GM18519 (cell line): ENCODE measurements at regions not wholly inside any gene's neighbourhood (a gene's known extent, or its start where the extent isn't known, plus 50 kb on each side); places are given as distances from the start of the nearest gene placed in this dataset.
A peak's percentile ranks its signal among the peaks of the same experiment; 100 is the strongest.

Source experiments
- ATAC-seq: cut with Tn5 transposase; IDR thresholded peaks from one replicate; pipeline ENCODE4 v1.9.1; 2021; ENCODE audit warnings: mild to moderate bottlenecking, moderate library complexity; ENCODE audit not compliant: unreplicated experiment, low FRiP score

DNA sequence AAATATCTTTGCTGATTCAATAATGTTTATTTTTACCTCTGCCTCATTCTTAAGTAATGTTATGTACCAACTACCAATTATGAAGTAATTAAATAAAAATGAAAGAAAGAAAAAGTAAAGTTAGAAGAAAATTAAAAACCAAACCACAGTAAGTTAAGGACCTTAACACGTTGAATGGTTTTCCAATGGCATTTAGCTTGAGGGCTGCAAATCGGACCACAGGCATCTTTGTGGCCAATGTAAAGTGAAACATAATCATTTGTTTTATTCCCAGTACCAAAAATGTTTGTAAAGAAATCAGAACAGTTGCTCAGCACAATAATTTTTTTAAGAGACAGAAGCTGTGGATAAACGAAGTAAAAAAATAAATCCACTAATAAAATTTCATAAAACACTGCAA is 1455.5 kb upstream of the ZEB2 start:
- ATAC-seq = no peak

DNA sequence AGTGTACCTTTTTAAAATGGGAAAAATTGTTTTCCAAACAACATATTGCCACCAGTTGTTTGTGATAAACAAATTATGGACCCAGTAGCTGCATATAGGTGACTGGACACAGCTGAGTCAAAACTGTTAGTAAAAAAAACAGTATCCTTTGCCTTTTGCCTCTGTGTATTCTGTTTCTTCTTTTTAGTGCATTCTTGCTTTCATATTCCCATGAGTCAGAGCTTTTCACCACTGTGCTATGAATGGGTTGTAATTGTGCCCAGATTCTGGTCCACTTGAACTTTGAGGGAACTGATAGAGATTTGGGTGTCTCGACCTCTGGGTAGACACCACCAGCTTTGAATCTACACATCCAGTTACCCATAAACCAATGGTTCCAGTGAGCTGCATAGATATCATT is 1441.9 kb upstream of the ZEB2 start:
- ATAC-seq = no peak

DNA sequence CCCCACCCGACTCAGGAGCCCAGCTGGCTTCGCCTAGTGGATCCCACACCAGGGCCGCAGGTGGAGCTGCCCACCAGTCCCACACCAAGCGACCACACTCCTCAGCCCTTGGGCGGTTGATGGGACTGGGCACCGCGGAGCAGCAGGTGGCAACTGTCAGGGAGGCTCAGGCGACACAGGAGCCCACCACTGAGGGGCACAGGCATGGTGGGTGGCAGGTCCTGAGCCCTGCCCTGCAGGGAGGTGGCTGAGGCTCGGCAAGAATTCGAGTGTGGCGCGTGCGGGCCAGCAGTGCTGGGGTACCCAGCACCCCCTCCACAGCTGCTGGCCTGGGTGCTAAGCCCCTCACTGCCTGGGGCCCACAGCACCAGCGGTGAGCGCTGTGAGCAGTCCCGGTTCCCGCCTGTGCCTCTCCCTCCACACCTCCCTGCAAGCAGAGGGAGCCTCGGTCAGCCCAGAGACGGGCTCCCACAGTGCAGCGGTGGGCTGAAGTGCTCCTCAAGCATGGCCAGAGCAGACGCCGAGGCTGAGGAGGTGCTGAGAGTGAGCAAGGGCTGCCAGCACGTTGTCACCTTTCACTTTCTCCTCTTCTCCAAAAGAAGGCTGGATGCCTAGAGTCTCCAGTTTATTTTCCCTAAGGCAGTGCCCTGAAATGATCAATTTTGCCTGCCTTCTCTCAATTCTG is 1440.7 kb upstream of the ZEB2 start:
- no peak for ATAC-seq

DNA sequence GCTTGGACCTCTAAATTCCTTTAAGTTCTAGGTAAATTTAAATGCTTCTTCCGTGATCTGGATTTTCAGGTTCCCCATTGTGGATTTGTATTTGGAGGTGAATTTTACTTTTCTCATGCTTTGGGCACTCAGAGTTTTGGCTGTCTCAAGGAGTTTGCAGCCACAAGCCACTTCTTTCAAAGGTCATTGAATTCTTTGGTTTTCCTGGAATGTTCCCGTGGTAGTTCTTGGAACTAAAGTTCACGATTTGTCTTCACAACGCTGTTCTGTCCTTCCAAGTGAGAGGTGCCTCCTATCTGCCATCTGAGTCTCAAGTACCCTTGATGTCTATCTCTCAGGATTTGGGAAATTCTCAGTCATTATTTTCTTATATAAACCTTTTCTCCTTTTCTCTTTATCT is 1438.7 kb upstream of the ZEB2 start:
- no peak for ATAC-seq

DNA sequence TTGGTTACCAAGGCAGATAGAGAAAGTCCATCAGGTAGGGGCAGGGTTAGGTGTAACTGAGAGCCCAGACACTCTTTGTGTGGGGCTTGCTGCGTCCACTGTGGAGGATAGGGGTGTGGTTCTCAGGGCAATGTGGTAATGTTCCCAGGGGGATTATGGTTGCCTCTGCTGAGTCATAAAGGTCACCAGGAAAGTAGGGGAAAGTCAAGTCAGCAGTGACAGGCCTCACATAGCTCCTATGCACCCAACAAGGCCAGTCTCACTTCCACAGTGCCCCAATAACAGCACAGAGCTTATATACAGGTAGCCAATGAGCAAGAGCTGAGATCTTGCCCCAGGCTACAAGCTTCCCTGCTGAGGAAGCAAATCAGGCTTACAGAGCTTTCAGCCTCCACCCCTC is 1438.0 kb upstream of the ZEB2 start:
- ATAC-seq = no peak

DNA sequence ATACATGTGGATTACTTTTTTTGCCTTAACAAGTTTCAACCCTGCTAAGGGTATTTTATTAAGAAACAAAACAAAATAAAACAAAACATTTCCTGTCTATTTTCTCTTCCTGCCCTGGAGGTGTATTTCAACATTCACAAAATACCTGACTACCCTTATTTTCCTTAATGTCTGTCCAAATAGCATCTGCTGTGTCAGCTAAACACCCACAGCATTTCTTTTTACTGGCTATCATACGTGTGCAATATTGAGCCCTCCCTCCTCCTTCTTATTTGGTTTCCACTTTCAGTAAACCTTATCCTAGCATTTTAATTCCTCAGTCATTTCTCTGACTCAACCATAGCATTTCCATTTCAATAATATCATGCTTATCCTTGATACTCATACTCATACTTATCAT is 1420.0 kb upstream of the ZEB2 start:
- ATAC-seq = no peak

DNA sequence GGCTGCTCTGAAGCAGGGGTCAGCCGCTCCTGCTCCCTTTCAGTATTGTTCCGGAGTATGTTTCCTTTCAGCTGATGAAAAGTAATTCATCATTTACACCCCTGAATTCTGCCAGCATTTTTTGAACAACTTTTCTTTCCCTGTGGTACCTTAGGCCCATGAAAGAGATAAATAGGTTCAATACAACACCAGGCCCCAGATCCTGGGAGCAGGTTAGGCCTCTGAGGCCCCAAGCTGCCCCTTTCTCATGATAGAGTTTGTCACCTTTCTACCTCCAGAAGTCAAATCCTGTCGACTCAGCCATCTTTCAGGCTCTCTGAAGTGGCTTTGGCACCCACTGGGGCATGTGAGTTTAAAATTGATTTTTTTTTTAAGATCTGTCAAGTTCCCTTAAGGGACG is 1415.1 kb upstream of the ZEB2 start:
- ATAC-seq = no peak

DNA sequence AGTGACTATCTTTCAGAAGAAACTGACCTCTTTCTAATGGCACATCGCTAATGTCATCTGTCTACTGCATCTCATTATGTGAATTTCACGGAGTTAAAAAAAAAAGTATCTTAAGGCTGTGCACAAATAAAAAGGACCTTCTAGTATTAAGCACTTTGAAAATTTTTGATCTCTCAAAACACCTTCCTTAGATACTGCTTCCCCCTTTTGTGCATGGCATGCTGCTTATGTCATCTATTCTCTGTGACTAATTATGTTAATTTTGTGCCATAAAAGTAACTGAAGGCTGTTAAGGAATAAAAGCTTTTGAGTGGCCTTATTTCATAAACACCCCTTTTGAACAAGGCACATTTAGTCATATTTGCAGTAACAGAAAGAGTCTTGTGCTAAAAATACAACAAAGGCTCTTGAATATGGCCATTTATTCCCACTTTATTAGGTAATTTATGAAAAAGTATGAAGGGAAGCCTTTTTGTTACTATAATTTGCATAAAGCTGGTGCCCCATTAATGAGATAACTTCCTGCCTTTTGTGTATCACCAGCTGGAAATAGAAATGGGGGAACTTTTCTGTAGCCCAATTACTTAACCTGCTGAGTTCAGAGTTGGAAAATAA is 1412.0 kb upstream of the ZEB2 start:
- no peak for ATAC-seq

DNA sequence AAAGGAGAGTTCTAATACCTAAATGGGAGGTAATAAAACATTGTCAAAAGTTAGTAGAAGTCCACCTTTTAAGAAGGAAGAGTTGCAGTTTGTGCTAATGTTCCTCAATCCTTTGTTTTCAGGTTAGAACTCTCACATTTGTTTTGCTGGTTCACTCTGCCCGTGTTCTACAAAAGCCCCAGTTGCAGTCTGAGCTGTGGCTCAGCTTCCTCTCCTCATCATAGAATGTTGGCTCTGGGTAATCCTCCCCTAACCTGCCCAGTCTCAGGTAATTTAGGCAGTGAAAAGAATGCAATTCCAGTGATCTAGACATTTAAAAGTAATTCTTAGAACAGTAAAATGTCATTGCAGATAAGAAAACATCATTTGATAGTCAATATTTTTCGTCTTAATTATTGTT is 1410.4 kb upstream of the ZEB2 start:
- no peak for ATAC-seq

DNA sequence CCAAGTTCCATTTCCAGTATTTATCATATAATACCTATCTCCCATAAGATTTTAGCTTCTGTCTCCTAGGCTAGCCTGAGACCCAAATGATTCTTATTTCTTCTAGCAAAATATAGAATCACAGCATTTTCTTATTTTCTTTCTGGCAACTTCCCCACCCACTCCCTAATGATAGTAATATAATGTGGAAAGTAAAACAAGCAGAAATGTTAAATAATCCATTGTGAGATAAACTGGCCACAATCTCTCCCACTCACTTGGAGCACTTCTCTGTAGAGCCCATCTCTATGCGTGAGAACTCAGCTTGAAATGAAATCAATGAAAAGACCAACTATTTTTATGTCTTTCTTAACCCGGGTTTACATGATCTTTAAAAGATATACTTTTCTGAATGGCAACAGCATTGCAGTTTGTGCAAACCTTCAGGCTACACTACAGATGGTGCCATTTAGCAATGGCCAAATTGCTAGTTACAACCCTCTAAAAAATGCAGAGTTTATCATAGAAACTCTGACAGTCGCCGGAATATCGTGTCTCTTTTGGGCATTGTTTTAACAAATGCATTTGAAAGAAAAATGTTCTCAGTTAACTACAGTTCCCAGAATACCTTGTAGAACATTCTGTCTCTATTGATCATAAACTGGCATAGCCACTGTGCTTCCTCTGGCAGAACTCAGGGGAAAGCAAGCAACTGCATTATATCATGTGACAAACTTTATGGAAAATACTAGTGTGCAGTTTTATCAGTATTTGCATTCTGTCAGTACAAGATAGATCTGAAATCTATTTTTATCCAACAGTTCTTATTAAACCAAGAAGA is 1407.4 kb upstream of the ZEB2 start:
- no peak for ATAC-seq

DNA sequence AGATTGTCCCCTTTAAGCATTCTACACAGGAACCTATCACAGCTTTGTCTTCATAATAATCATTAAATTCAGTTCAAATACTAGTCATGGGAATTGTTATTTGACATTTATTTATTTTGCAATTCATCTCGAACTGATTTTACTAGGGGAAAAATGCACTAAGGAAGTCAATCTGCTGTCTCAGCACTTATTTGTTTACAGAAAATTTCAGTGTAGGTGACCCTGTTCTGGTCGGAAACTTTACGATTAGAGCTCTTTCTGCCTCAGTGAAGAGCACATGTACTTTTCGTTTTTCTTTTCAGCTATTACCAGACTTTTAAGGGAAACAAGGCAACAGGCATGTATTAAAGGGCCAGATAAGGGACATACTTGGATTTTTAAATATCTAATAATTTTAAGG is 1405.7 kb upstream of the ZEB2 start:
- ATAC-seq = no peak

DNA sequence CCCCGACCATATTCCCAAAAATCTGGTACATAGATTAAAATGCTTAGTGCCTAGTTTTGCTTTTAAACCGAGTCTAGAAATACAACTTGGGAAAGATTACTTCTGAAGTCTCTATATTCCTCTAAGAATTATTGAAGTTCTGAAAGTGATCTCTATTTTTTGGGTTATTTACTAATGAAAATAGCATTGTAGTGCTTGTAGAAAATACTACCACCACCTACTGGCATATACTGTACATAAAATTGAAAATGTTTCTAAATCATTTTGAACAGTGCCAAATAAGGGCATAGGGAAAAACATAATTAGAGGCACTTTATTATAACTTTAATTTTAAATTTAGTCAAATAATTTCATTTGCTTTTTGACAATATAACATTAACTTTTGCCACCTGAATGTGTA is 1399.6 kb upstream of the ZEB2 start:
- ATAC-seq = no peak

DNA sequence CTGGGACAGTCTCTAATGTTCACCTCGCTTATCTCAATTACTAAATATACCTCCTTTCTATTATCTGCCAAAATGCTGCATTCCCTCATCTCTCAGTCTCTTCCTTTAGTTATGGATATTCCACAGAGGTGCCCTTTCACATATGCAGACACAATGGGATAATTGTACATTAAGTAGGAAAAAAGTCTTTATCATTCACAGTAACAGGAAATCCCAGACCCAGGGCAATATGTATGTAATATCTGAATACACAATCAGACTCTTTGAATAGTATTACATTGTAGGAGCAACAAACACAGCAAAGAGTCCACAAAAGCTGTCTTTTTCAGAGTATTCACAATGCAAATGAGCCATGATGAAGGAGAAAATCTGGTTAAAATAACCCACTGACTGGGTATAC is 1399.0 kb upstream of the ZEB2 start:
- ATAC-seq = no peak

DNA sequence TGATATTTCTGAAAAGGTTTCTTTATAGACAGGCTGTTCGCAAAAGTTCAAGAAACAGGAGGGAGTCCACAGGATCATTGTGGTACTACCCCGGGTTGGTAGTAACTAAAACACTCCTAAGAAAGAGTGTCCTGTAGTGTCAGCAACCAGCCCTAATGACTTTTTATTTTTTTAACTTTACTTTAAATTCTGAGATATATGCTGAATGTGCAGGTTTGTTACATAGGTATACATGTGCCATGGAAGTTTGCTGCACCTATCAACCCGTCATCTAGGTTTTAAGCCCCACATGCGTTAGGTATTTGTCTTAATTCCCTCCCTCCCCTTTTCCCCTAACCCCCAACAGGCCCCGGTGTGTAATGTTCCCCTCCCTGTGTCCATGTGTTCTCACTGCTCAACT is 1396.9 kb upstream of the ZEB2 start:
- no peak for ATAC-seq

DNA sequence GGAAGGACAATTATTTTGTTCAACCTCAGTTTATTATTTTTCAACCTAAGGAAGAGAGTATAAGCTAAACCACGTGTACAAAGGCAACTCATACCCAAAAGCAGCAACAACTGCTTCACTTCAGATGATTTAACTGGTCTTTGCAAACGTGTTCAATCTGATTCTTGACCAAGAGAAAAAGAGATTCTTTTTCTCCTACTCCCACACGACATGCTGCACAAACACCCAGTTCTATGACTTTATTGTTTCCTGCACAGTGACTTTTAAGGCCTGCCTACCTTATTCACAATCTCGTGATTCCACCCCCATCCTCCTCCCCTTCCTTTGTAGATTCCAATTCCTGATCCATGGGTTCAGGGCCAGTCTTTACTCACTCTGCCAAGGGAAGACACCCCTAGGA is 1394.8 kb upstream of the ZEB2 start:
- ATAC-seq = no peak

DNA sequence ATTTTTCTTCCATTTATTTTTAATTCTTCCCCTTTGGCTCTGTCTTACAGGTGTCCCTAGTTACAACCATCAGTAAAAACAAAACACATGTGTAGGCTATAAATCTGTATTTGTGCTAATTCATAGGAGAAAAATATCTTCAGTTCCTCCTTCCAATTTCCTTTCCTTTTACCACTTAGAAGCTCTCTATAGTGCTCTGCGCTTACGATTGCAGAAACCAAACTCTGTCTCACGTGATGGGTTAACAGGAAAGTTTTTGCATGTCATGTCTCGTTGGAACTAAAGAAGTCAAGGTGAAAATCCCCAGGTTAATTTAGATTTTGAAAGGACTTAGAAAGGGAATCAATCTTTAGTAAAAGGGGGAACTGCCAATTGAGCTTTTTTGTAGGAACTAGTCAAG is 1390.5 kb upstream of the ZEB2 start:
- peak; percentile 92 for ATAC-seq

DNA sequence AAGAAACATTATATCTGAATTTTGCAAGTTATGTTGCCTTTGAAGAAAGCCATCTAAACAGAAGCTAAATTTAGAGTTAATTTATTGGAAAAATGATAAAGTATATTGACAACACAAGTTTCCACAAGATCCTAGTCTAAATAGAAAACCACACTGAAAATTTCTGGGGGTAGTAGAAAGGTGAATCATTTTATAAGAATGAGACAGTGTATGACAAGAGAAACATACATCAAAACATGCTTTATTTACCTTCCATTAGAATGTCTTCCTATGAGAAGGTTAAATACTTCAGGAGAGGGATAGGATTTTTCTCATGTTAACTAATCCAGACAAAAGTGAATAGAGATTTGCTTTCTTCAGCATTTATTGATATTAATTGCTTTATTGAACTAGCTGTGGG is 1389.8 kb upstream of the ZEB2 start:
- ATAC-seq = no peak

DNA sequence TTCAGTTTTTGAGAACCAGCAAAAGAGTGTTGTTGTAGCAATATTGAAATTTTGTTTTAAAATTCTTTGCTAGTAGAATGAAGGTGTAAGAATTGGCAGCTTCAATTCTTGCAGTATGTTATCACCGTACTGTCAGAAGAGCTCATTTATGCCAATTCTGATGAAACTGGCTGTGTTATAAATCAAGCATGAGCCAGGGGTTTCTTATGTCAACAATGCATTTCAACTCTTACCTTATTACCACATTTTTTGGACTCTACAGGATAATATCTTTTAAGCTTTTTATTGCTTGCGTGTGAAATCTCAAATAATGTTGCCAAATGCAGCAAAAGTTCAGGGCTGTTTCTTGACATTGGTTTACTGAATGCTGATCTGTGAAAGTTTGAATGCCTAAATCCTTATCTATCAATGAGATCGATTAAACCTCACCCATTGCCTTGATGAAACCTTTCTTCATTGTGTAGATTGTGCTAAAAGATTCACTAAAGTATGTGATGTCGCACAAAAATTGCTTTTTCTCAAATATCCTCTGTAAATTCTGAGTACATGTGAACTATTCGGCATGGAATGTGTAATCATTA is 1389.3 kb upstream of the ZEB2 start:
- no peak for ATAC-seq

DNA sequence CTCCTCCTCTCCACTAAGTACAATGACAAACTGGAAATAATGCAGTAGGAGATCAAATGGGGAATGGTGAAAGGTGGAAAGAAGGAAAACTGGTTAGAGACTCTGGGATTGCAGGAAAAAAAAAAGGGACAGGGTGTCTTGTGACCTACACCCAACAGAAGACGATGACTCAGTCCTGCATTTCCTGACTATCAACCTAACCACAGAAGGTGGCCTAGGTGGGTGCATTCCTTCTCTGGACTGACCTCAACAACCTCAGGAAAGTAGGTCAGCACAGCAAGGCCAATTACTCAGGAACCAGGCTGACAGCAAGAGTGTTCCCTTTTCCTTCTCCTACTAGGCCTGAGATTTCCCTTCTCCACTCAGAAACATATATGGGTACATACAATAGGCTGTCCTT is 1386.4 kb upstream of the ZEB2 start:
- no peak for ATAC-seq

DNA sequence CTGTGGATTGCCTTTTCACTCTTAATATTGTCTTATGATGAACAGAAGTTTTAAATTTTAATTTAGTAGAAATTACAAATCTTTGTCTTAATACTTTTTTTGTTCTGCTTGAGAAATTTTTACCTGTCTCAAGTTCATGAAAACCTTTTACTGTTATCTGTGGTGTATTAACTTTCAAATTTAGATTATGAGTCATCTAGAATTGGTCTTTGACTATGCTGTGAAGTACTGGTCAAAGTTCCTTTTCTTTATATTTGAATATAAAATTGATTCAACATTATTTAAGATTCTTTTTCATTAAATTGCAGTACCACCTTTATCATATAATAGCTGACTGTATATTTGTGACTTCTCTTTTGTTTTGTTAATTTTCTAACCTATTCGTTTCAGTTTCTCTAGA is 1385.5 kb upstream of the ZEB2 start:
- ATAC-seq = no peak

DNA sequence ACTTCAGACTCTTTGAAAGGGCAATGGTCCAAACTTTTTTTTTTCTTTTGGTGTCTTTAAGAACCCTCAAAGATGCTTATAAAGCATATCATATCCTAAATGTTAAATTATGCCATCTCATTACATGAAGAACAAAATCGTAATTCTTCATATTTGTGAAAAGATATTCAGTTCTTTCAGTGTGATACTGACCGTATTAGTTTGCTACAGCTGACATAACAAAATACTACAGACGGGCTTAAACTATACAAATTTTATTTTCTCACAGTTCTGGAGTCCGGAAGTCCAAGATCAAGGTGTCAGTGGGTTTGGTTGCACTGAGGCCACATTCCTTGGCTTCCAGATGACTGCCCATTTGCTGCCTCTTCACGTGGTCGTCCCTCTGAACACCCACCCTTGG is 1377.2 kb upstream of the ZEB2 start:
- ATAC-seq = no peak

DNA sequence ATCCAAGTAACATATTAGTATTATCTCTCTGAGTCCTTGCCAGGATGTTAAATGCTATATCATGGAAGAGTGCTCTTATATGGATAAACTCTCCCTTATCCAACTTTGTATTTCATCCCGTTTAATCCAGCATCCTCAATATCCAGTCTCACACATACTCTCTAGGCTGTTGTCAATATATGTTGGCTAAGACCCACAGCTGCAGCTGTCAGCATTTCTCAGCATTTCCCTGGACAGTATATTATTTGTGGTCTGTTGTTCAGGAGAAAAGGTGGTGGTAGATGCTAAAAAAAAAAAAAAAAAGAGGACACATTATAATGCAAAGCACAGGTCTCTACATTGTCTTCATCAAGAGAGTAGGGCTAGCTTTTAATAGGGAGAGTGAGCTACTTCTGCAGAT is 1368.0 kb upstream of the ZEB2 start:
- no peak for ATAC-seq
